GM12878 (cell line): ENCODE measurements at regions not wholly inside any gene's neighbourhood (a gene's known extent, or its start where the extent isn't known, plus 50 kb on each side); places are given as distances from the start of the nearest gene placed in this dataset.

Experiments
- KLF5 ChIP-seq: fragments of 450-650 bp; IDR thresholded peaks from 2 replicates; pipeline ENCODE4 v1.6.1; 2014; ENCODE audit warnings: mild to moderate bottlenecking; ENCODE audit not compliant: partially characterized antibody
- RFX5 ChIP-seq: IDR thresholded peaks from 2 replicates; pipeline ENCODE4 v1.6.1; 2011; ENCODE audit warnings: low read depth, low read length, improper control_type of control experiment
- TF ChIP-seq, protein P1 (sequence below), 3 experiments: IDR thresholded peaks in 2 of 3; conservative IDR thresholded peaks in 1 of 3; 2 replicates each; pipeline ENCODE4 v1.5.1; 2011; ENCODE audit warnings: low read depth in 3 of 3, low read length in 3 of 3, mild to moderate bottlenecking in 3 of 3, control low read depth in 2 of 3, moderate library complexity in 2 of 3, inconsistent platforms in 1 of 3, mixed read lengths in 1 of 3; ENCODE audit not compliant: control insufficient read depth in 2 of 3, insufficient read depth in 1 of 3; ENCODE audit errors: extremely low read depth in 1 of 3

DNA sequence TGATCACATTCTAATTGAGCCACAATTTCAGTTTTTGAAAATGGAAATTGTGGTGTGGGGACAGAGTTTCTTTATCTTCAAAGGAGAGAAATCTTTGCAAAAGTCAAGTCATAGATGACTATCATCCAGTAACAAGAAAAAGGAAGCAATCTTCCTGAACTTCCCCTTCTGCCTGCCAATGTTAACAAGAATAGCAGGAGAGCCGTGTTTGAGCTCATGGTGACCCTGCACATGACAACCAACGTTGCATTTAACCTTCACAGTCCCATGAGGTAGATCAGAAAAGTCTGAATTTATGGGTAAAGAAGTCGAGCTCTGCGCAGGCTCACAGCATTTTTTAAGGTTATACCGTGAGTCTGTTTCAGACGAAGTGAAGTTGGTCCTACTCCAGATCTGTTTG is 454.9 kb downstream of the LPIN1 start:
- TF ChIP-seq KLF5 (no peak), RFX5 (no peak)
- TF ChIP-seq, protein P1, sequence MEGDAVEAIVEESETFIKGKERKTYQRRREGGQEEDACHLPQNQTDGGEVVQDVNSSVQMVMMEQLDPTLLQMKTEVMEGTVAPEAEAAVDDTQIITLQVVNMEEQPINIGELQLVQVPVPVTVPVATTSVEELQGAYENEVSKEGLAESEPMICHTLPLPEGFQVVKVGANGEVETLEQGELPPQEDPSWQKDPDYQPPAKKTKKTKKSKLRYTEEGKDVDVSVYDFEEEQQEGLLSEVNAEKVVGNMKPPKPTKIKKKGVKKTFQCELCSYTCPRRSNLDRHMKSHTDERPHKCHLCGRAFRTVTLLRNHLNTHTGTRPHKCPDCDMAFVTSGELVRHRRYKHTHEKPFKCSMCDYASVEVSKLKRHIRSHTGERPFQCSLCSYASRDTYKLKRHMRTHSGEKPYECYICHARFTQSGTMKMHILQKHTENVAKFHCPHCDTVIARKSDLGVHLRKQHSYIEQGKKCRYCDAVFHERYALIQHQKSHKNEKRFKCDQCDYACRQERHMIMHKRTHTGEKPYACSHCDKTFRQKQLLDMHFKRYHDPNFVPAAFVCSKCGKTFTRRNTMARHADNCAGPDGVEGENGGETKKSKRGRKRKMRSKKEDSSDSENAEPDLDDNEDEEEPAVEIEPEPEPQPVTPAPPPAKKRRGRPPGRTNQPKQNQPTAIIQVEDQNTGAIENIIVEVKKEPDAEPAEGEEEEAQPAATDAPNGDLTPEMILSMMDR (IDR thresholded peaks at IDR 0.05 in 2 of 3, conservative IDR thresholded peaks at IDR 0.05 in 1 of 3; ENCODE audit: control insufficient read depth in 2 of 3, extremely low read depth in 1 of 3, insufficient read depth in 1 of 3, low read depth in 3 of 3, low read length in 3 of 3): no peak
